ENCODE measurements at regions not wholly inside any gene's neighbourhood (a gene's known extent, or its start where the extent isn't known, plus 50 kb on each side); places are given as distances from the start of the nearest gene placed in this dataset.

DNA sequence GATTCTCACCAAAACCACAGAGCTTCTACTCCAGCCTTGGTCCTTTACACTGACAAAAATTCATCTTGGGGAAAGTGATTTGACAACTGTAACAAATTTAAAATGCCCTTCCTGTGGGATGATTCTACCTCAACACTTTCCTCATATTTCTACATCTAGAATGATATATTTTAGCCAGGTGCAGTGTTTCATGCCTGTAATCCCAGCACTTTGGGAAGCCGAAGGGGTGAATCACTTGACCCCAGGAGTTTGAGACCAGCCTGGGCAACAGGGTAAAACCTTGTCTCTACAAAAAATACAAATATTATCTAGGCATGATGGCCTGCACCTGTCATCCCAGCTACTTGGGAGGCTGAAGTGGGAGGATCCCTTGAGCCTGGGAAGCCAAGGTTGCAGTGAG lies 408.6 kb downstream of the CDH7 start (continued):
- TF ChIP-seq, protein P1, sequence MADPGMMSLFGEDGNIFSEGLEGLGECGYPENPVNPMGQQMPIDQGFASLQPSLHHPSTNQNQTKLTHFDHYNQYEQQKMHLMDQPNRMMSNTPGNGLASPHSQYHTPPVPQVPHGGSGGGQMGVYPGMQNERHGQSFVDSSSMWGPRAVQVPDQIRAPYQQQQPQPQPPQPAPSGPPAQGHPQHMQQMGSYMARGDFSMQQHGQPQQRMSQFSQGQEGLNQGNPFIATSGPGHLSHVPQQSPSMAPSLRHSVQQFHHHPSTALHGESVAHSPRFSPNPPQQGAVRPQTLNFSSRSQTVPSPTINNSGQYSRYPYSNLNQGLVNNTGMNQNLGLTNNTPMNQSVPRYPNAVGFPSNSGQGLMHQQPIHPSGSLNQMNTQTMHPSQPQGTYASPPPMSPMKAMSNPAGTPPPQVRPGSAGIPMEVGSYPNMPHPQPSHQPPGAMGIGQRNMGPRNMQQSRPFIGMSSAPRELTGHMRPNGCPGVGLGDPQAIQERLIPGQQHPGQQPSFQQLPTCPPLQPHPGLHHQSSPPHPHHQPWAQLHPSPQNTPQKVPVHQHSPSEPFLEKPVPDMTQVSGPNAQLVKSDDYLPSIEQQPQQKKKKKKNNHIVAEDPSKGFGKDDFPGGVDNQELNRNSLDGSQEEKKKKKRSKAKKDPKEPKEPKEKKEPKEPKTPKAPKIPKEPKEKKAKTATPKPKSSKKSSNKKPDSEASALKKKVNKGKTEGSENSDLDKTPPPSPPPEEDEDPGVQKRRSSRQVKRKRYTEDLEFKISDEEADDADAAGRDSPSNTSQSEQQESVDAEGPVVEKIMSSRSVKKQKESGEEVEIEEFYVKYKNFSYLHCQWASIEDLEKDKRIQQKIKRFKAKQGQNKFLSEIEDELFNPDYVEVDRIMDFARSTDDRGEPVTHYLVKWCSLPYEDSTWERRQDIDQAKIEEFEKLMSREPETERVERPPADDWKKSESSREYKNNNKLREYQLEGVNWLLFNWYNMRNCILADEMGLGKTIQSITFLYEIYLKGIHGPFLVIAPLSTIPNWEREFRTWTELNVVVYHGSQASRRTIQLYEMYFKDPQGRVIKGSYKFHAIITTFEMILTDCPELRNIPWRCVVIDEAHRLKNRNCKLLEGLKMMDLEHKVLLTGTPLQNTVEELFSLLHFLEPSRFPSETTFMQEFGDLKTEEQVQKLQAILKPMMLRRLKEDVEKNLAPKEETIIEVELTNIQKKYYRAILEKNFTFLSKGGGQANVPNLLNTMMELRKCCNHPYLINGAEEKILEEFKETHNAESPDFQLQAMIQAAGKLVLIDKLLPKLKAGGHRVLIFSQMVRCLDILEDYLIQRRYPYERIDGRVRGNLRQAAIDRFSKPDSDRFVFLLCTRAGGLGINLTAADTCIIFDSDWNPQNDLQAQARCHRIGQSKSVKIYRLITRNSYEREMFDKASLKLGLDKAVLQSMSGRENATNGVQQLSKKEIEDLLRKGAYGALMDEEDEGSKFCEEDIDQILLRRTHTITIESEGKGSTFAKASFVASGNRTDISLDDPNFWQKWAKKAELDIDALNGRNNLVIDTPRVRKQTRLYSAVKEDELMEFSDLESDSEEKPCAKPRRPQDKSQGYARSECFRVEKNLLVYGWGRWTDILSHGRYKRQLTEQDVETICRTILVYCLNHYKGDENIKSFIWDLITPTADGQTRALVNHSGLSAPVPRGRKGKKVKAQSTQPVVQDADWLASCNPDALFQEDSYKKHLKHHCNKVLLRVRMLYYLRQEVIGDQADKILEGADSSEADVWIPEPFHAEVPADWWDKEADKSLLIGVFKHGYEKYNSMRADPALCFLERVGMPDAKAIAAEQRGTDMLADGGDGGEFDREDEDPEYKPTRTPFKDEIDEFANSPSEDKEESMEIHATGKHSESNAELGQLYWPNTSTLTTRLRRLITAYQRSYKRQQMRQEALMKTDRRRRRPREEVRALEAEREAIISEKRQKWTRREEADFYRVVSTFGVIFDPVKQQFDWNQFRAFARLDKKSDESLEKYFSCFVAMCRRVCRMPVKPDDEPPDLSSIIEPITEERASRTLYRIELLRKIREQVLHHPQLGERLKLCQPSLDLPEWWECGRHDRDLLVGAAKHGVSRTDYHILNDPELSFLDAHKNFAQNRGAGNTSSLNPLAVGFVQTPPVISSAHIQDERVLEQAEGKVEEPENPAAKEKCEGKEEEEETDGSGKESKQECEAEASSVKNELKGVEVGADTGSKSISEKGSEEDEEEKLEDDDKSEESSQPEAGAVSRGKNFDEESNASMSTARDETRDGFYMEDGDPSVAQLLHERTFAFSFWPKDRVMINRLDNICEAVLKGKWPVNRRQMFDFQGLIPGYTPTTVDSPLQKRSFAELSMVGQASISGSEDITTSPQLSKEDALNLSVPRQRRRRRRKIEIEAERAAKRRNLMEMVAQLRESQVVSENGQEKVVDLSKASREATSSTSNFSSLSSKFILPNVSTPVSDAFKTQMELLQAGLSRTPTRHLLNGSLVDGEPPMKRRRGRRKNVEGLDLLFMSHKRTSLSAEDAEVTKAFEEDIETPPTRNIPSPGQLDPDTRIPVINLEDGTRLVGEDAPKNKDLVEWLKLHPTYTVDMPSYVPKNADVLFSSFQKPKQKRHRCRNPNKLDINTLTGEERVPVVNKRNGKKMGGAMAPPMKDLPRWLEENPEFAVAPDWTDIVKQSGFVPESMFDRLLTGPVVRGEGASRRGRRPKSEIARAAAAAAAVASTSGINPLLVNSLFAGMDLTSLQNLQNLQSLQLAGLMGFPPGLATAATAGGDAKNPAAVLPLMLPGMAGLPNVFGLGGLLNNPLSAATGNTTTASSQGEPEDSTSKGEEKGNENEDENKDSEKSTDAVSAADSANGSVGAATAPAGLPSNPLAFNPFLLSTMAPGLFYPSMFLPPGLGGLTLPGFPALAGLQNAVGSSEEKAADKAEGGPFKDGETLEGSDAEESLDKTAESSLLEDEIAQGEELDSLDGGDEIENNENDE (IDR thresholded peaks at IDR 0.05; ENCODE audit: insufficient replicate concordance, low read length): no peak
- TF ChIP-seq, protein P2, sequence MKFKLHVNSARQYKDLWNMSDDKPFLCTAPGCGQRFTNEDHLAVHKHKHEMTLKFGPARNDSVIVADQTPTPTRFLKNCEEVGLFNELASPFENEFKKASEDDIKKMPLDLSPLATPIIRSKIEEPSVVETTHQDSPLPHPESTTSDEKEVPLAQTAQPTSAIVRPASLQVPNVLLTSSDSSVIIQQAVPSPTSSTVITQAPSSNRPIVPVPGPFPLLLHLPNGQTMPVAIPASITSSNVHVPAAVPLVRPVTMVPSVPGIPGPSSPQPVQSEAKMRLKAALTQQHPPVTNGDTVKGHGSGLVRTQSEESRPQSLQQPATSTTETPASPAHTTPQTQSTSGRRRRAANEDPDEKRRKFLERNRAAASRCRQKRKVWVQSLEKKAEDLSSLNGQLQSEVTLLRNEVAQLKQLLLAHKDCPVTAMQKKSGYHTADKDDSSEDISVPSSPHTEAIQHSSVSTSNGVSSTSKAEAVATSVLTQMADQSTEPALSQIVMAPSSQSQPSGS (IDR thresholded peaks at IDR 0.05; ENCODE audit: low read length): no peak
